ENCODE measurements at regions not wholly inside any gene's neighbourhood (a gene's known extent, or its start where the extent isn't known, plus 50 kb on each side); places are given as distances from the start of the nearest gene placed in this dataset.
"Not testable (repeated sequence)": the region's sequence is repeated elsewhere in the genome, so short reads cannot be mapped to it uniquely, and the experiment has no call there.

DNA sequence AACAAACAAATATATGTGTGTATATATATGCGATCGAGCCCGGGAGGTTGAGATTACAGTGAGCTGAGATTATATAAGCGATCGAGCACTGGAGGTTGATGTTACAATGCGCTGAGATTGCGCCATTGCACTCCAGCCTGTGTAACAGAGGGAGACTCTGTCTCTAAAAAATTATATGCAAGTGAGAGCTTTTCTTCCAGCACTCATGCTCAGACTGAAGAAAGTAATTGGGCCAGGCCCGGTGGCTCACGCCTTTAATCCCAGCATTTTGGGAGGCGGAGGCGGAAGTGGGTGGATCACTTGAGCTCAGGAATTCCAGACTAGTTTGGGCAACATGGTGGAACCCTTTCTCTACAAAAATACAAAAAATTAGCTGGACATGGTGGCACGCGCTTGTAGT lies 93.2 kb upstream of the OR4F16 start:
- TF ChIP-seq CTCF (IDR thresholded peaks at IDR 0.05; ENCODE audit: extremely low read depth in 1 of 2, insufficient read depth in 1 of 2, low read depth in 1 of 2, low read length in 2 of 2); EZH2 (IDR thresholded peaks at IDR 0.05; ENCODE audit: borderline replicate concordance, low read depth, low read length, severe bottlenecking); POLR2A (IDR thresholded peaks at IDR 0.05; ENCODE audit: low read depth, low read length); POLR2AphosphoS5 (IDR thresholded peaks at IDR 0.05; ENCODE audit: insufficient read depth, low read depth, low read length); FOS (IDR thresholded peaks at IDR 0.05; ENCODE audit: borderline replicate concordance, insufficient read depth, low read length); MYC (IDR thresholded peaks at IDR 0.05; ENCODE audit: low read depth, low read length); MAX (IDR thresholded peaks at IDR 0.05; ENCODE audit: insufficient read depth, insufficient read length); JUN (IDR thresholded peaks at IDR 0.05; ENCODE audit: borderline replicate concordance, insufficient read depth, insufficient read length, low read depth): not testable (repeated sequence)
